BLaER1 (cell line): ENCODE measurements at regions not wholly inside any gene's neighbourhood (a gene's known extent, or its start where the extent isn't known, plus 50 kb on each side); places are given as distances from the start of the nearest gene placed in this dataset.

ENCODE experiments used
- H3K27ac ChIP-seq: shearing (Covaris generic); formaldehyde crosslinking; 2 replicates; pipeline ENCODE4 v1.8.1; 2022
- H3K27me3 ChIP-seq: shearing (Covaris generic); formaldehyde crosslinking; 2 replicates; pipeline ENCODE4 v1.8.1; 2022
- H3K36me3 ChIP-seq: shearing (Covaris generic); formaldehyde crosslinking; 2 replicates; pipeline ENCODE4 v1.8.1; 2022
- H3K4me1 ChIP-seq: shearing (Covaris generic); formaldehyde crosslinking; 2 replicates; pipeline ENCODE4 v1.8.1; 2022
- H3K4me2 ChIP-seq: shearing (Covaris generic); formaldehyde crosslinking; 2 replicates; pipeline ENCODE4 v1.8.1; 2022
- H3K4me3 ChIP-seq: shearing (Covaris generic); formaldehyde crosslinking; 2 replicates; pipeline ENCODE4 v1.8.1; 2022
- H3K9ac ChIP-seq: shearing (Covaris generic); formaldehyde crosslinking; 2 replicates; pipeline ENCODE4 v1.8.1; 2022
- H3K9me3 ChIP-seq: shearing (Covaris generic); formaldehyde crosslinking; 2 replicates; pipeline ENCODE4 v1.8.1; 2022
- H4K20me1 ChIP-seq: shearing (Covaris generic); formaldehyde crosslinking; 2 replicates; pipeline ENCODE4 v1.8.1; 2022
- Cebpa-rat ChIP-seq: shearing (Covaris generic); IDR thresholded peaks from 2 replicates; pipeline ENCODE4 v1.8.1; 2022

DNA sequence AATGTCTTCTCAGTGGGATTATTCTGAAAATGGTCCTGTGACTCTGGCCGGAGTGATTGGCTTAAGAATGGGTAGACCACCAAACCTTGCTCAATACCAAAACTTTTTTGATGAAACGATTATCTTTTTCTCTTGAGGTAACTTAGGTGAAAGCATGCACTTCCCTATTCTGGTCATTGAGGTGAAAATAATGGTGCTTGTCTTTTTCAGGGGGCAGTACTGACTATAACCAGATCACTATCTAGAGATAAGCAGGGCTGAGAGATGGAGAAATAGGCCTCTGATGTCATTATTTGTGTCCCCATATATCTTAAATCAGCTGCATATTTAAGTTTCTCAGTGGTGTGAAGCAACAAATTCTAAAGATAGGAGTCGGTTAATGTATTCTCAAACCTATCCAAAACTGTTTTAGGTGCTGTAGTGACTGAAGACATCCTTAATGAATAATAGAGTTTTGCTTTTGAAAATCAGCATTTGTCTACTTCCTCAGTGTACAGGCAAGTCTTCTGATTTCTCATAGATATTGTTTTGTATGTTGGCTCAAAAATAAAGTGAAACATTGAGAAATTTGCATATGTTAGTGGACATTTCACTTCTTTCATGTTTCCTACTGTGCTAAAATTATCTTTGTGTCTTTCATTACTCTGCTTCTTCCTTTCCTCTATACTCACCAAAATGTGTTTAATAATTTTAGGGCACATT, 735.3 kb upstream of the ADGRL4 start:
- Histone ChIP-seq H3K27ac (no peak overlapping the region), H4K20me1 (no peaks in the 10 kb centered on the region), H3K9me3 (no peaks in the 10 kb centered on the region), H3K4me3 (no peak overlapping the region), H3K4me1 (no peaks in the 10 kb centered on the region; the same call in 1 of the 2 replicates), H3K4me2 (no peak overlapping the region), H3K27me3 (no peaks in the 10 kb centered on the region), H3K9ac (no peak overlapping the region), H3K36me3 (no peaks in the 10 kb centered on the region)
- no peak for TF ChIP-seq Cebpa-rat

- no peak overlapping the region for H3K4me2 ChIP-seq
- no peaks in the 10 kb centered on the region for H3K27me3 ChIP-seq
- H3K27ac ChIP-seq, result no peak overlapping the region
- no peak overlapping the region for H3K4me3 ChIP-seq
- H4K20me1 ChIP-seq, result no peaks in the 10 kb centered on the region
- H3K9me3 ChIP-seq, result no peaks in the 10 kb centered on the region
- H3K4me1 ChIP-seq, result no peaks in the 10 kb centered on the region; the same call in 1 of the 2 replicates
- no peaks in the 10 kb centered on the region for H3K36me3 ChIP-seq
- H3K9ac ChIP-seq, result no peak overlapping the region
- TF ChIP-seq Cebpa-rat, result no peak
These were observed 731.6 kb upstream of the ADGRL4 start for GRCh38 chr1:79738101-79738500.

DNA sequence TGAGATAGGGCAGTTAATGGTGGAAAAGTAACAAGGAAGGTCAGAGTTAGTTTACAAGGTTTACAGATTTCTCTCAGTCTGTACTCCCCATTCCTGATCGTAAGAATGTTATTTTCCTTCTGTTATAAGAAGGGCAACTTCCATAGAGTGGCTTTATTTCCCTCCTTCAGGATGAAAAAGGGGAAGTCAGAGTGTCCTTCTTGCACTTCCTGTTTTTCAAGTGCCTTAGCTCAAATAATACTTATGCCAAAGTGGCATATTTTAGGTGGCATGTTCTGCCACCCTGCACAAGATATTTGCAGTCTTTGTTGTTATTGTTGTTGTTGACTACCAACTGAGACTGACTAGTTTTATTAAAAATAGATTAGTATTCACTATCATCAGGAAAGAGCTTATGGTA, 730.7 kb upstream of the ADGRL4 start:
- no peak overlapping the region for H3K27ac ChIP-seq
- H3K9me3 ChIP-seq, result no peaks in the 10 kb centered on the region
- no peaks in the 10 kb centered on the region for H3K27me3 ChIP-seq
- H3K4me3 ChIP-seq, result no peak overlapping the region
- no peaks in the 10 kb centered on the region for H4K20me1 ChIP-seq
- no peaks in the 10 kb centered on the region; the same call in 1 of the 2 replicates for H3K4me1 ChIP-seq
- no peaks in the 10 kb centered on the region for H3K36me3 ChIP-seq
- no peak overlapping the region for H3K9ac ChIP-seq
- TF ChIP-seq Cebpa-rat, result no peak
- H3K4me2 ChIP-seq, result no peak overlapping the region

GRCh38 chr1:79732950-79733349, 726.4 kb upstream of the ADGRL4 start:
- no peak for TF ChIP-seq Cebpa-rat
- no peak overlapping the region for H3K27ac ChIP-seq
- H3K4me1 ChIP-seq, result no peaks in the 10 kb centered on the region; the same call in 1 of the 2 replicates
- H4K20me1 ChIP-seq, result no peaks in the 10 kb centered on the region
- no peak overlapping the region for H3K4me2 ChIP-seq
- H3K9me3 ChIP-seq, result no peaks in the 10 kb centered on the region
- H3K36me3 ChIP-seq, result no peaks in the 10 kb centered on the region
- no peak overlapping the region for H3K9ac ChIP-seq
- no peak overlapping the region for H3K4me3 ChIP-seq
- H3K27me3 ChIP-seq, result no peaks in the 10 kb centered on the region

DNA sequence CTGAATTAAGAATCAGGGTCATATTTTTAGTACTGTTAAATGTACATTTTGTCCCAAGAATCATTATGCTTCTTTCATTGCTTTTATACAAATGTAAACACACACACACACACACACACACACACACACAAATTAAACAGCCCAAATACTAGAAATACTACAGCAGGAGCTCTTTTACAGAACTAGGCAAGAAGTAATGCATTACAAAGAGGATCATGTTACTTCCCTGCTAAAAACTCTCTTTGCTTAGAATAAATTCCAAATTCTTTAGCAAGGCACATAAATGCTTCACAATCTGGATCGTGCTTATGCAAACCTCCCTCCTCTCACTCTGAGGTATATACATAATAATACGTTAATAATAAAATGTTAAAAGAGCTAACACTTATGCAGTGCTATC, 720.4 kb upstream of the ADGRL4 start:
- no peak overlapping the region for H3K9ac ChIP-seq

DNA sequence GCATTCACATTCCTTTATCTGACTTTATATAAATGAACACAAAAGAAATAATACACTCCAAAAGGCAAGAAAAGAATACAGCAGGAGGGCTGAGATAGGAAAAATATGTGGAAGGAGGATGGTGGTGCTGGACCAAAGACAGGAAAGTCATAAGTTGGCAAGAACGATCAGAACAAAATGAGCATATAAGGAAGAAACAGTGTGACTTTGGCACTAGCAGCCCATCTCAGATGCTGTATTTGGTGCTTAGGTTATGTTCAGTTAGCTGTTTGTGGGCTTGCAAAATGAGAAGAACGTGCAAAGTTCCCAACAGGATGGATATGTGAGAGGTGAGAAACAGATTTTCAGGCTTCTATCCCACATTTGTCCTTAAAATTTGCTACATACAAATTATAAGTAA, 719.8 kb upstream of the ADGRL4 start:
- Histone ChIP-seq H3K27ac (no peak overlapping the region), H3K9ac (no peak overlapping the region), H3K36me3 (no peaks in the 10 kb centered on the region), H3K27me3 (no peaks in the 10 kb centered on the region), H3K4me1 (no peaks in the 10 kb centered on the region), H3K4me2 (no peak overlapping the region), H4K20me1 (no peaks in the 10 kb centered on the region), H3K9me3 (no peaks in the 10 kb centered on the region), H3K4me3 (no peak overlapping the region)
- TF ChIP-seq Cebpa-rat, result no peak

More for the DNA sequence above, 720.4 kb upstream of the ADGRL4 start:
- Histone ChIP-seq H3K4me1 (no peaks in the 10 kb centered on the region), H3K27ac (no peak overlapping the region), H4K20me1 (no peaks in the 10 kb centered on the region), H3K27me3 (no peaks in the 10 kb centered on the region), H3K36me3 (no peaks in the 10 kb centered on the region), H3K9me3 (no peaks in the 10 kb centered on the region), H3K4me3 (no peak overlapping the region), H3K4me2 (no peak overlapping the region)
- TF ChIP-seq Cebpa-rat, result no peak

GRCh38 chr1:79716447-79716846, 709.9 kb upstream of the ADGRL4 start:
- Histone ChIP-seq H3K4me3 (no peak overlapping the region), H3K4me2 (no peak overlapping the region), H3K27ac (no peak overlapping the region), H3K4me1 (no peaks in the 10 kb centered on the region), H3K9me3 (peaks cover 11% of the 10 kb centered on the region), H3K36me3 (no peaks in the 10 kb centered on the region), H3K9ac (no peak overlapping the region), H4K20me1 (no peaks in the 10 kb centered on the region), H3K27me3 (no peaks in the 10 kb centered on the region)
- TF ChIP-seq Cebpa-rat, result no peak

GRCh38 chr1:79714664-79715063, 708.1 kb upstream of the ADGRL4 start:
- H3K4me3 ChIP-seq, result no peak overlapping the region
- H3K9ac ChIP-seq, result no peak overlapping the region
- H3K27me3 ChIP-seq, result no peaks in the 10 kb centered on the region
- H4K20me1 ChIP-seq, result no peaks in the 10 kb centered on the region
- no peaks in the 10 kb centered on the region for H3K4me1 ChIP-seq
- H3K27ac ChIP-seq, result no peak overlapping the region
- peaks cover 11% of the 10 kb centered on the region for H3K9me3 ChIP-seq
- TF ChIP-seq Cebpa-rat, result no peak
- no peak overlapping the region for H3K4me2 ChIP-seq
- H3K36me3 ChIP-seq, result no peaks in the 10 kb centered on the region

- H3K9ac ChIP-seq, result no peak overlapping the region
- H3K4me3 ChIP-seq, result no peak overlapping the region
- no peak for TF ChIP-seq Cebpa-rat
- H3K9me3 ChIP-seq, result no peaks in the 10 kb centered on the region
- H3K36me3 ChIP-seq, result no peaks in the 10 kb centered on the region
- no peaks in the 10 kb centered on the region for H3K27me3 ChIP-seq
- no peaks in the 10 kb centered on the region for H4K20me1 ChIP-seq
- no peak overlapping the region for H3K27ac ChIP-seq
- H3K4me1 ChIP-seq, result peaks cover 4% of the 10 kb centered on the region; the same call in 1 of the 2 replicates
- H3K4me2 ChIP-seq, result no peak overlapping the region
These were observed 704.5 kb upstream of the ADGRL4 start for GRCh38 chr1:79711001-79711431.

DNA sequence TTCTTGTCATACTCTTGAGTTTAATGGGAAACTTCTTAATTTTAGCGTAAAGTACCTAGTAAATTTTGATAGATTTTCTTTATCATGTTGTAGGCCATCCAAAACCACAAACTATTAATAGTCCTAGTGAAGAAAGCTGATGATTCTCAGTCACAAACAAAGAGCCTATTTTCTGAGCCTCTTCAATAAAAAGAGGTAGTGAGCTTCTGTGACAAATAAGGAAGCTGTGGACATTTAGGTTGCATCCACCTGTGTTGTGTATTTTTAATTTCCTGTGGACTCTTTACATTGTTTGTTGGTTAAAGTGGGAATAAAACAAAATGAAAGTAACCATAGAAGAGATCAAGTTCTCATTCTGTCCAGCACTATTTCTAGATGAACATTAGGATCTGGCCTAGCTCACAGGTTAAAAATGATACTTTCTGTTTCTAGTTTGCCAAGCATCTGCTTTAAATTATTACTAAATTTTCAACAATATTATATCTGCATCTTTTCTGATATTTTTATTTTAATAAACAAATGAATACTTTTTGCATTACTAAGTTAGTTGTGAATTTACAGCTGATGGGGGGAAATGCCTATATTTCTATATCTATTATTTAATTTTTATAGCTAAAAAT, 702.2 kb upstream of the ADGRL4 start:
- no peaks in the 10 kb centered on the region for H3K27me3 ChIP-seq
- H3K9me3 ChIP-seq, result no peaks in the 10 kb centered on the region
- no peaks in the 10 kb centered on the region for H4K20me1 ChIP-seq
- no peaks in the 10 kb centered on the region for H3K36me3 ChIP-seq
- H3K4me2 ChIP-seq, result peak overlapping the region; percentile 11; the same call in 1 of the 2 replicates
- no peak overlapping the region for H3K9ac ChIP-seq
- H3K4me1 ChIP-seq, result peaks cover 4% of the 10 kb centered on the region; the same call in 1 of the 2 replicates
- no peak overlapping the region for H3K4me3 ChIP-seq
- no peak overlapping the region for H3K27ac ChIP-seq
- no peak for TF ChIP-seq Cebpa-rat
